Esophagus muscularis mucosa (tissue), 4 donors: ENCODE measurements at regions not wholly inside any gene's neighbourhood (a gene's known extent, or its start where the extent isn't known, plus 50 kb on each side); places are given as distances from the start of the nearest gene placed in this dataset.

Source experiments
- DNase-seq: peaks from one replicate; pipeline ENCODE4 v3.0.0-alpha.2; 2017; ENCODE audit errors: extremely low spot score
- H3K27ac ChIP-seq, 4 donors: fragments of 200-600 bp; sonication (generic); replicated peaks in 1 of 4; 1 replicate in 3 of 4; 2 replicates in 1 of 4; pipeline ENCODE4 v1.5.1; 2016 to 2019; ENCODE audit warnings: mild to moderate bottlenecking in 1 of 4
- H3K27me3 ChIP-seq, 4 donors: fragments of 200-600 bp; sonication (generic); one replicate each; pipeline versions ENCODE4 v1.5.1 to v1.6.0; 2016 to 2019
- H3K36me3 ChIP-seq, 4 donors: fragments of 200-600 bp; sonication (generic); one replicate each; pipeline ENCODE4 v1.5.1; 2016 to 2019
- H3K4me1 ChIP-seq, 4 donors: fragments of 200-600 bp; sonication (generic); one replicate each; pipeline ENCODE4 v1.5.1; 2016 to 2019
- H3K4me3 ChIP-seq, 4 donors: fragments of 200-600 bp; sonication (generic); 1 replicate in 2 of 4; 2 replicates in 2 of 4; pipeline ENCODE4 v1.5.1; 2016 to 2019; ENCODE audit warnings: mild to moderate bottlenecking in 4 of 4, moderate library complexity in 1 of 4
- H3K9me3 ChIP-seq, 4 donors: fragments of 200-600 bp; sonication (generic); 1 replicate in 3 of 4; 2 replicates in 1 of 4; pipeline ENCODE4 v1.5.1; 2016 to 2019
- EP300 ChIP-seq: sonication (generic); formaldehyde crosslinking; IDR thresholded peaks from one replicate; pipeline ENCODE4 v1.6.1; 2017; ENCODE audit warnings: antibody characterized with exemption
- POLR2A ChIP-seq: fragments of 450-650 bp; IDR thresholded peaks from one replicate; pipeline ENCODE4 v1.6.1; 2017; ENCODE audit warnings: antibody characterized with exemption, moderate library complexity, mild to moderate bottlenecking, low read depth
- POLR2AphosphoS5 ChIP-seq, 2 donors: sonication (generic); formaldehyde crosslinking; IDR thresholded peaks; one replicate each; pipeline ENCODE4 v1.6.1; 2017; ENCODE audit warnings: antibody characterized with exemption in 2 of 2
- WGBS: methylation state at CpG from one replicate; pipeline ENCODE4 v1.1.5; 2018; 5-methylcytosine and 5-hydroxymethylcytosine counted together
- intact Hi-C: fragments of 100-400 bp; cut with DNase I; formaldehyde crosslinking; loops from one replicate; pipeline ENCODE4 v1.15.1; 2023
- TF ChIP-seq, protein P1 (sequence below), 3 experiments: fragments of 200-600 bp in 2 of 3; fragments of 450-650 bp in 1 of 3; sonication (generic) in 2 of 3; IDR thresholded peaks; one replicate each; pipeline ENCODE4 v1.5.1; 2017 to 2019; ENCODE audit warnings: antibody characterized with exemption in 3 of 3, mild to moderate bottlenecking in 2 of 3, moderate library complexity in 1 of 3

DNA sequence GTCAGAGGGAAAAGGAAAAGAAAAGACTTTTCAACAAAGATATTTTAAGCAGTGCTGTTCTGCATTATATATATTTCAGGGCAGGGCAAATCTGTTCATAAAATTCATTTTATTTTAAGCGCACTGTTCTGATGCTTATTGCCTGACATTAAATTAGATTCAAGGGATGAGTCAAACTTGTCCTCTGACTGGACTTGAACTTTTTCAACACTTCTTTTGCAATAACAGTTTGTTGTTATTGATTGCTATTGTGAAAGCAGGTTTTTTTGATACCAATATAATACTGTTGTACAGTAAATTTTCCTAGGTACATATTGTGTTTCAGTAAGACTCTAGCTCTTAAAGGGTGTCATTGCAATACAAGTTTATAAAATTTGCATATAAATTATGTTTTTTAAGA, 481.3 kb downstream of the NAF1 start:
- H3K27ac ChIP-seq, result no peak overlapping the region
- DNase-seq, result no peak
- no peaks in the 10 kb centered on the region for H3K36me3 ChIP-seq
- 97% methylated on average over 1 of the region's 1 CpG for WGBS
- no peak overlapping the region for H3K4me3 ChIP-seq
- intact Hi-C loops, result no loop called here
- no peaks in the 10 kb centered on the region for H3K9me3 ChIP-seq
- no peaks in the 10 kb centered on the region for H3K27me3 ChIP-seq
- H3K4me1 ChIP-seq, result no peaks in the 10 kb centered on the region
- TF ChIP-seq, protein P1, sequence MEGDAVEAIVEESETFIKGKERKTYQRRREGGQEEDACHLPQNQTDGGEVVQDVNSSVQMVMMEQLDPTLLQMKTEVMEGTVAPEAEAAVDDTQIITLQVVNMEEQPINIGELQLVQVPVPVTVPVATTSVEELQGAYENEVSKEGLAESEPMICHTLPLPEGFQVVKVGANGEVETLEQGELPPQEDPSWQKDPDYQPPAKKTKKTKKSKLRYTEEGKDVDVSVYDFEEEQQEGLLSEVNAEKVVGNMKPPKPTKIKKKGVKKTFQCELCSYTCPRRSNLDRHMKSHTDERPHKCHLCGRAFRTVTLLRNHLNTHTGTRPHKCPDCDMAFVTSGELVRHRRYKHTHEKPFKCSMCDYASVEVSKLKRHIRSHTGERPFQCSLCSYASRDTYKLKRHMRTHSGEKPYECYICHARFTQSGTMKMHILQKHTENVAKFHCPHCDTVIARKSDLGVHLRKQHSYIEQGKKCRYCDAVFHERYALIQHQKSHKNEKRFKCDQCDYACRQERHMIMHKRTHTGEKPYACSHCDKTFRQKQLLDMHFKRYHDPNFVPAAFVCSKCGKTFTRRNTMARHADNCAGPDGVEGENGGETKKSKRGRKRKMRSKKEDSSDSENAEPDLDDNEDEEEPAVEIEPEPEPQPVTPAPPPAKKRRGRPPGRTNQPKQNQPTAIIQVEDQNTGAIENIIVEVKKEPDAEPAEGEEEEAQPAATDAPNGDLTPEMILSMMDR (IDR thresholded peaks at IDR 0.05), result no peak
- TF ChIP-seq POLR2AphosphoS5 (IDR thresholded peaks at IDR 0.05) (no peak), POLR2A (no peak), EP300 (no peak)

- DNase-seq, result no peak
- Histone ChIP-seq H3K4me1 (no peaks in the 10 kb centered on the region), H3K27ac (no peak overlapping the region), H3K27me3 (no peaks in the 10 kb centered on the region), H3K4me3 (no peak overlapping the region), H3K9me3 (no peaks in the 10 kb centered on the region), H3K36me3 (no peaks in the 10 kb centered on the region)
- intact Hi-C loops, result no loop called here
- no peak for TF ChIP-seq POLR2A
- no peak for TF ChIP-seq POLR2AphosphoS5 (IDR thresholded peaks at IDR 0.05)
Observed at GRCh38 chr4:162684998-162685397, 481.7 kb downstream of the NAF1 start.

DNA sequence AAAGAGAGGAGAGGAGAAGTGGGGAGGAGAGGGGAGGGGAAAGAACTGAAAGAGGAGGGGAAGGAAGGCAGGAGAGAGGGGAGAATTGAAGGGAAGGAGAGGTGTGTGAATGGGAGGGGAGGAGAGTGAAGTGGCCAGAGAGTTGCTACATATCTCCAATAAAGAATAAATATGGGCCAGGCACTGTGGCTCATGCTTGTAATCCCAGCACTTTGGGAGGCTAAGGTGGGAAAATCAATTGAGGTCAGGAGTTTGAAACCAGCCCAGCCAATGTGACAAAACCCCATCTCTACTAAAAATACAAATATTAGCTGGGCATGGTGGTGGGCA, 482.4 kb downstream of the NAF1 start:
- Histone ChIP-seq H3K36me3 (no peaks in the 10 kb centered on the region), H3K27me3 (no peaks in the 10 kb centered on the region), H3K4me3 (no peak overlapping the region), H3K9me3 (peaks cover 0 to 1% (median under 1%) of the 10 kb centered on the region in 4 donors), H3K4me1 (no peaks in the 10 kb centered on the region), H3K27ac (no peak overlapping the region)
- DNase-seq, result no peak
- intact Hi-C loops, result no loop called here
- TF ChIP-seq POLR2AphosphoS5 (IDR thresholded peaks at IDR 0.05) (no peak), EP300 (no peak), POLR2A (no peak)
- TF ChIP-seq, protein P1 (IDR thresholded peaks at IDR 0.05), result no peak

- no peaks in the 10 kb centered on the region for H3K36me3 ChIP-seq
- 57% methylated on average over 5 of the region's 5 CpGs for WGBS
- no peak for DNase-seq
- TF ChIP-seq EP300 (no peak), POLR2A (no peak), POLR2AphosphoS5 (IDR thresholded peaks at IDR 0.05) (no peak)
- TF ChIP-seq, protein P1 (IDR thresholded peaks at IDR 0.05), result no peak
- intact Hi-C loops, result no loop called here
- no peak overlapping the region for H3K4me3 ChIP-seq
- H3K27me3 ChIP-seq, result no peaks in the 10 kb centered on the region
- no peak overlapping the region for H3K27ac ChIP-seq
- no peaks in the 10 kb centered on the region for H3K4me1 ChIP-seq
- H3K9me3 ChIP-seq, result peaks cover 0 to 6% (median 3%) of the 10 kb centered on the region in 4 donors
Observed at GRCh38 chr4:162683659-162684370, 482.9 kb downstream of the NAF1 start.

GRCh38 chr4:162682651-162683050, 484.0 kb downstream of the NAF1 start:
- H3K4me1 ChIP-seq, result no peaks in the 10 kb centered on the region
- H3K27ac ChIP-seq, result no peak overlapping the region
- intact Hi-C loops, result no loop called here
- no peak for TF ChIP-seq POLR2AphosphoS5 (IDR thresholded peaks at IDR 0.05)
- no peak for TF ChIP-seq POLR2A
- no peak for TF ChIP-seq EP300
- TF ChIP-seq, protein P1 (IDR thresholded peaks at IDR 0.05), result no peak
- H3K9me3 ChIP-seq, result peaks cover 0 to 8% (median 3%) of the 10 kb centered on the region in 4 donors
- DNase-seq, result no peak
- H3K4me3 ChIP-seq, result no peak overlapping the region
- H3K27me3 ChIP-seq, result no peaks in the 10 kb centered on the region
- no peaks in the 10 kb centered on the region for H3K36me3 ChIP-seq
- WGBS, result 42% methylated on average over 1 of the region's 1 CpG
